ENCODE measurements at regions not wholly inside any gene's neighbourhood (a gene's known extent, or its start where the extent isn't known, plus 50 kb on each side); places are given as distances from the start of the nearest gene placed in this dataset.
"Not testable (repeated sequence)": the region's sequence is repeated elsewhere in the genome, so short reads cannot be mapped to it uniquely, and the experiment has no call there.

GRCh38 chr21:16420031-16420724 lies 690.4 kb downstream of the USP25 start:
- DNase-seq (ENCODE audit: low read depth), result no peak

DNA sequence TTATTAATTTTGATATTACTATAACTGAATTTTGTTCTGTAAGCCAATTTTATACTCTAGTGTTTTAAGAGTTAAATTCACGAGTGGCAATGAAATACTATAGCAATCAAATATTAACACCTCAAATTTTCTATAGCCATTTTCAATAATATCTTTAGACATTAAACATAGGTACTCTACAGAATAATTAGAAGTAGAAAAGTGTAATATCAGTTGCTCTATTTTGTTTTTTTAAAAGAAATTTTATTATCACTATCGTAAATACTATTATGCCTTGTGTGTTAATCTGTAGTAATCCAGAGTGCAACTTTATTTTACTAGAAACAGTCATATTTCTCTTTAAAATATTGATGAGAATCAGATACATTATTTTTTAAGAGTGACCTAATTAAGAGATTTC lies 691.2 kb downstream of the USP25 start:
- DNase-seq (ENCODE audit: low read depth), result no peak

DNA sequence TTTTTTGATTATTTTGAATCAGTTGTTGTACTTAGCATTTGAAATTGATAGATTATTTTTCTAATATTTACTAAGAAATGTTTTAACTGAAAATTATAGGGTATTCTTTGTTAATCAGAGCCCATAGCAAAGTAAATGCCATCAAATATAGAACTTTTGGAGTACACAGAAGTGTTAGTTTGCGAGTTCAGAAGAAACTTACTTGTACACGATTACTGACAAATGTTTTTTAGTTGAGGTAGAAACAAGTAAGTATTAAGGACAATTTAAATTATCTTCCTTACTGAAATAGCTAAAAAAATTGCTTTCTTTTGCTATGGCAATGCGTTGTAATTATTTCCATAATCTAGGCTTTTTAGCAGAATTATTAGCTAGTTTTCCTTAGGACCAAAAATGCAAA lies 692.2 kb downstream of the USP25 start:
- no peak for DNase-seq (ENCODE audit: low read depth)

GRCh38 chr21:16422702-16423101 lies 692.9 kb downstream of the USP25 start:
- DNase-seq (ENCODE audit: low read depth), result no peak

DNA sequence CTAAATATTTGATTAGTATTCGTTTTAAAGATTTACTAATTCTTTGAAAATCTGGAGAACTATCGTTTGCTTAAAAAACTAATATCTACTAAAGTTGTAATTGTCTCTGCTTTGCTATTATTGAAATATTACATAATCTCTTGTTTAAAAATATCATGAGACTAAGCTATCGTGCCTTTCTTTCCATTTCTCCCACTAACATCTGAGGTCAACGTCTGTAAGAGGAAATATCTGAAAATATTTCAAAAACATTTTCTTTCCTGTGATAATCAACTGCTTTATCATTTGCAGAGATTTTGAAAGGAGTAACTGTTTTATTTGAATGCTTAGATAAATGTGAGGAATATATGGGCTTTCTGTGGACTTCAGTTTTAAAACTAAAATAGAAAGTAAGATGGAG lies 694.1 kb downstream of the USP25 start:
- no peak for DNase-seq (ENCODE audit: low read depth)

DNA sequence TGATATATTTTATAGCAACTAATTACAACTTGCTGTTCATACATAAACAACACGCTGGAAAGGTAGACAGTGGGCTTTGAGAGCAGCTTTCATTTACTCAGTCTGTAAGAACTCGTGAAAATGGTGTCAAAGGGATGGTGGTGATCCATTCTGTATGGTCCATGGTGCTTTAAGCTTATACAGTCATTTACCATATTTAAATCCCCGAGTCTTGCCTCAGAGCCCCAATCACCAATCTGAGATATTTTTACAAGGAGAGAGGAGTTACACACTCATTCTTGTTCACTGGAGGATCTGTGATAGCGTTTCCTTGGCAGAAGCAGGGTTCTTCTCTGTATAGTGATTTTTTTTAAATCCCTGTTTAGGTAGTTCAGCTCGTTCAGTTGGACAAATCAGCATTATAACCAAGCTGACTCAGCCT lies 694.6 kb downstream of the USP25 start:
- DNase-seq (ENCODE audit: low read depth), result no peak

- DNase-seq (ENCODE audit: low read depth), result no peak
Measured at GRCh38 chr21:16425376-16425775, 695.6 kb downstream of the USP25 start.

GRCh38 chr21:16426936-16427335 lies 697.2 kb downstream of the USP25 start:
- DNase-seq (ENCODE audit: low read depth), result no peak

- DNase-seq (ENCODE audit: low read depth), result no peak
Measured at GRCh38 chr21:16427587-16428087, 697.9 kb downstream of the USP25 start.

- no peak for DNase-seq (ENCODE audit: low read depth)
Measured at GRCh38 chr21:16437586-16437985, 707.8 kb downstream of the USP25 start.

GRCh38 chr21:16438761-16439160 lies 709.0 kb downstream of the USP25 start:
- DNase-seq (ENCODE audit: low read depth), result no peak

DNA sequence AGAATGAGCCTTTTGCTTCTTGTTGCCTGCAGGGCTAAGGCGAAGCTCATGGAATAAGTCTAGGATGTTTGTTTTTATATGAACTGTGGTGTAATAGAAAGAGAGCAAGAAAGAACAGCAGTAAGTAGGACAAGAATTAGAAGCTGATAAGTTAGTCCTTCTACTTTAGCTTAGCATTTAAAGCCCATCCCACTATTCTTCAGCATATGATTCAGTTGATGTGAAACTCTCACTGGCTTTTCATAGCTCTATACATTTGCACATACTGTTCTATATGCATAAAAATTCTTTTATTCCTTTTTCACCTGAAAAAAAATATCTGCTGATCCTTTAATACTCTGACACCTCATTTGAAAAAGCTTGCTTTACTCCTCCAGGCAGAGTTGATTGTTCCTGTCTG lies 712.0 kb downstream of the USP25 start:
- no peak for DNase-seq (ENCODE audit: low read depth)

DNA sequence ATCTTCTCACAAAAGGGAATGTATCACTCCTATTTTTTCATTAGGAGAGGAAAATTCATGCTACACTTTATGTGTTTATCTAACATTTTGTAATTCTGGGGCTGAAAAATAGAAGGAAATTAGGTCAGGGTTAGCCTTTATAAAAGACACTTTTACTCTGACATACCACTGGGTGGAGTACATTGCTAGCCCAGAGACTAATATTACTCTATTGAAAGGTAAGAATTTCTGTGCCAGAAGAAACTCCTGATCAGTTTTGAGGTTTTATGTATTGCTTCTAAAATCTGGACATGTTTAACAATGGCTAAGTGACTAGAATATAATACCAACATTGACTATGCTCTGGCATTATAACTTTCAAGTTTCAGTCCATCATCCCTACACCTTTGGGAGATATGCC lies 724.6 kb downstream of the USP25 start:
- DNase-seq (ENCODE audit: low read depth), result no peak

GRCh38 chr21:16455526-16455925 lies 725.7 kb downstream of the USP25 start:
- no peak for DNase-seq (ENCODE audit: low read depth)

DNA sequence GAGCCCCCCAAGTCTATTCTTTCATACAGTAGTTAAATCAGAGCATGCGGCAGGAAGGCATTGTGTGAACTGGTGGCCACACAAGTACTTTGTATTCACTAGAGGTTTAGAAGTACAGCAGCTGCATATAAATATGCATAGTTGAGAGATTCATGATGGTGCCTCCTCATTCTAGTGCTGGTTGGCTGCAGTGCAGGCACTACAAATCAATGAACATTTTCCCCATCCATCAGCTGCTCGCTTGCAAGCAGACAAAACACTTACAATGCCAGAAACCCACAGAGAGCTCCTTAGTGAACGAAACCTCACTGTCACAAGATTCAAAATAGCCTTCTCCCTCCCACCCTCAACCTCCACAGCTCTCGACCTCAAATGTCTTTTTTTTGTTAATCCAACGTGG lies 726.2 kb downstream of the USP25 start:
- no peak for DNase-seq (ENCODE audit: low read depth)

- no peak for DNase-seq (ENCODE audit: low read depth)
Measured at GRCh38 chr21:16457498-16457897, 727.7 kb downstream of the USP25 start.

DNA sequence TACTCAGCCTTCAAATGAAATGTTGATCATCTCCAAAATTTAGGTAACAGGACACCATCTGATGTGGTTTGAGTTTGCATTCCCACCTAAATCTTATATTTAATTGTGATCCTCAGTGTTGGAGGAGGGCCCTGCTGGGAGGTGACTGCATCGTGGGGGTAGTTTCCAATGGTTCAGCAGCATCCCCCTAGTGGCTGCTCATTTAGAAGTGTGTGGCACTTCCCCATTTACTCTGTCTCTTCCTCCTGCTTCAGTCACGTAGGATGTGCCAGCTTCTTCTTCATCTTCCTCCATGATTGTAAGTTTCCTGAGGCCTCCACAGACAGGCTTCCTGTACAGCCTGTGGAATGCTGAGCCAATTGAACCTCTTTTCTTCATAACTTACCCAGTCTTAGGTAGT lies 731.2 kb downstream of the USP25 start:
- no peak for DNase-seq (ENCODE audit: low read depth)

DNA sequence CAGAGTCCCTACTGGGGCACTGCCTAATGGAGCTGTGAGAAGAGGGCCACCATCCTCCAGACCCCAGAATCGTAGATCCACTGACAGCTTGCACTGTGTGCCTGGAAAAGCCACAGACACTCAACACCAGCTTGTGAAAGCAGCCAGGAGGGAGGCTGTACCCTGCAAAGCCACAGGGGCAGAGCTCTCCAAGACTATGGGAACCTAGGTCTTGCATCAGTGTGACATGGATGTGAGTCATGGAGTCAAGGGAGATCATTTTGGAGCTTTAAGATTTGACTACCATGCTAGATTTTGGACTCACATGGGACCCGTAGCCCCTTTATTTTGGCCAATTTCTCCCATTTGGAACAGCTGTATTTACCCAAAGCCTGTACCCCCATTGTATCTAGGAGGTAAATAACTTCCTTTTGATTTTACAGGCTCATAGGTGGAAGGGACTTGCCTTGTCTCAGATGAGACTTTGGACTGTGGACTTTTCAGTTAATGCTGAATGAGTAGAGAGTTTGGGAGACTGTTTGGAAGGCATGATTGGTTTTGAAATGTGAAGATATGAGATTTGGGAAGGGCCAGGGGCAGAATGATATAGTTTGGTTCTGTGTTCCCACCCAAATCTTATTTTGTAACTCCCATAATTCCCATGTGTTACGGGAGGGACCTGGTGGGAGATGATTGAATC lies 734.6 kb downstream of the USP25 start:
- DNase-seq (ENCODE audit: low read depth), result not testable (repeated sequence)

- DNase-seq (ENCODE audit: low read depth), result no peak
Measured at GRCh38 chr21:16468184-16468583, 738.4 kb downstream of the USP25 start.

- no peak for DNase-seq (ENCODE audit: low read depth)
Measured at GRCh38 chr21:16473988-16474387, 744.2 kb downstream of the USP25 start.

DNA sequence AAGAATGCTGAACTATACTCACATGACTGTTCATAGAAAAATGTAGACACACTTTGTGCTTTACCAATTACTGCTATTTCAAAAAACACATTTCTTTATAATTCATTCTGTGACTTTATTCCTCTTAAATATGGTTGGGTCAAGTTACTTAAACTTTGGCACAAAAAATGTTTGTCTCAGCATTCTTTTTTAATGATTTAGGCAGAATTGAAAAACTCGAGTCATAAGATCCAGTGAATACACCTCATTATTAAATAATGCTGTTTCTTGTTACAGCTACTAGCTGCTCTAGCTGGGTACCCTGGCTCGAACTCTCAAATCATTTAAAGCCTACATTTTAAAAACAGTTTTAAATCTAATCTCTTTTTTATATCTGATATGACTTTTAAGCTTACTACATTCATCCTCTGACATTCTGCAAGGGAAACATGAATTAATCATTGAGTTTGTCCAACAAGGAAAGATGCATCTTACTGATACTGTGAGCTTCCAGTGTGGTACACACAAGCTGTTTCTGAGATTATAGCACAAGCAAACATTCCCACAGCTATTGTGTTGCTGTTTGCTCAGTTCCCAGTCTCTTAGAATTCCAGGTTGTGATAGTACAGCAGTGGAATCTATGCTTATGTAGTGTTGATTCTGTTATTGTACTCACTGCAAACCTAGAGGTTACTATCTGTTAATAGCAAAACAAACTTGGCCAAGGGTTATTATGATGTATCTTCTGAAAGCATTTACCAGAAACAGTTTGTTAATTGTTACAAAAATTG lies 746.5 kb downstream of the USP25 start:
- DNase-seq (ENCODE audit: low read depth), result no peak

- no peak for DNase-seq (ENCODE audit: low read depth)
Measured at GRCh38 chr21:16488042-16488441, 758.3 kb downstream of the USP25 start.

GRCh38 chr21:16492356-16492755 lies 762.6 kb downstream of the USP25 start:
- DNase-seq (ENCODE audit: low read depth), result no peak

All from stimulated activated CD8-positive, alpha-beta memory T cell treated with anti-CD3 and anti-CD28 coated beads, Interleukin-12 subunit alpha, Interleukin-12 subunit beta, amount 100 ng/mL, for 1 hour (primary cell).